ENCODE measurements at regions not wholly inside any gene's neighbourhood (a gene's known extent, or its start where the extent isn't known, plus 50 kb on each side); places are given as distances from the start of the nearest gene placed in this dataset.
"Not testable (repeated sequence)": the region's sequence is repeated elsewhere in the genome, so short reads cannot be mapped to it uniquely, and the experiment has no call there.

DNA sequence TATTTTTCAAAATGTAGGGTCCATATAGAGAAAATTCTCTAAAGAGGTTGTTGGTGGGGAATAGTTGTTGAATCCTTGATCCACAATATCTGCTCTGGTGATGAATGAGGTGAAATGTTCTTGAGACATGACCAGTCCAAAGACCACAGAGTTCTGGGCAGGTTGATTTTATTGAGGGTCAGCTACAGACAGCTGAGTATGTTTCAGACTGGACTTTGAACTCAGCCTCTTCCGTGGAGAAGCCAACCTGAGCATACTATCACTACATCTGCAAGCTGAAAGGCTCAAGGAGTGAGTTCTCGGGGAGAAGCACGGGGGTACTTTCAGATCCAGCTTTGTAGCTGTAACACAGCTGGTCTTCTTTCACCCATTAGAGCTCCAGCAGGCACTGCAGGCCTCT is 168.4 kb upstream of the NPY2R start:
- H3K27ac ChIP-seq = no peak overlapping the region
- peaks cover 20% of the 10 kb centered on the region for H3K4me1 ChIP-seq
- TF ChIP-seq, protein P1, sequence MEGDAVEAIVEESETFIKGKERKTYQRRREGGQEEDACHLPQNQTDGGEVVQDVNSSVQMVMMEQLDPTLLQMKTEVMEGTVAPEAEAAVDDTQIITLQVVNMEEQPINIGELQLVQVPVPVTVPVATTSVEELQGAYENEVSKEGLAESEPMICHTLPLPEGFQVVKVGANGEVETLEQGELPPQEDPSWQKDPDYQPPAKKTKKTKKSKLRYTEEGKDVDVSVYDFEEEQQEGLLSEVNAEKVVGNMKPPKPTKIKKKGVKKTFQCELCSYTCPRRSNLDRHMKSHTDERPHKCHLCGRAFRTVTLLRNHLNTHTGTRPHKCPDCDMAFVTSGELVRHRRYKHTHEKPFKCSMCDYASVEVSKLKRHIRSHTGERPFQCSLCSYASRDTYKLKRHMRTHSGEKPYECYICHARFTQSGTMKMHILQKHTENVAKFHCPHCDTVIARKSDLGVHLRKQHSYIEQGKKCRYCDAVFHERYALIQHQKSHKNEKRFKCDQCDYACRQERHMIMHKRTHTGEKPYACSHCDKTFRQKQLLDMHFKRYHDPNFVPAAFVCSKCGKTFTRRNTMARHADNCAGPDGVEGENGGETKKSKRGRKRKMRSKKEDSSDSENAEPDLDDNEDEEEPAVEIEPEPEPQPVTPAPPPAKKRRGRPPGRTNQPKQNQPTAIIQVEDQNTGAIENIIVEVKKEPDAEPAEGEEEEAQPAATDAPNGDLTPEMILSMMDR (IDR thresholded peaks at IDR 0.05) = no peak
- no peak for TF ChIP-seq POLR2A (IDR thresholded peaks at IDR 0.05)
- intact Hi-C loops (cut with DNase I) = no loop called here
- 73% methylated on average over 3 of the region's 3 CpGs for WGBS, 2 donors
- no peaks in the 10 kb centered on the region for H3K9me3 ChIP-seq
- no peak for DNase-seq
- no peak for ATAC-seq
- H3K27me3 ChIP-seq = no peaks in the 10 kb centered on the region
- H3K4me3 ChIP-seq = no peak overlapping the region
- H3K36me3 ChIP-seq (replicated peaks in 1 of 2; ENCODE audit: insufficient read depth in 1 of 2, low read depth in 2 of 2) = no peaks in the 10 kb centered on the region

DNA sequence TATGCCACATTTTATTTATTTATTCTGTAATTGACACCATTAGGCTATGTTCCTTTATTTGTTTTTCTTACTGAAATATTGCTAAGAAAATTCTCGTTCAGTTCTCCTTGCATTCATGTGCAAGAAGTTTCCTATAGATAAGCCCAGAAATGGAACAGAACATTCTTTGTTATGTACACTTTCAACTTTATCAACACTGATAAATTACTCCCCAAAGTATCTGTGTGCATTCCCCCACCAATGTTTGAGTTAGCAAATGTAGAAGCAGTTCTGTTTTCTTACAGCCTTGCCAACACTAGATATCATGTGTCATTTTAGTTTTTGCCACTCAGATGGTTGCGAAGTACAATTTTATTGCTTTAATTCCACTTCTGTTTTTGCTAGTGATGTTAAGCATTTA is 166.4 kb upstream of the NPY2R start:
- Histone ChIP-seq H3K9me3 (no peaks in the 10 kb centered on the region), H3K27me3 (no peaks in the 10 kb centered on the region), H3K4me3 (no peak overlapping the region), H3K27ac (no peak overlapping the region), H3K4me1 (peaks cover 20% of the 10 kb centered on the region), H3K36me3 (replicated peaks in 1 of 2; ENCODE audit: insufficient read depth in 1 of 2, low read depth in 2 of 2) (no peaks in the 10 kb centered on the region)
- 8 to 10% methylated on average over 2 of the region's 2 CpGs for WGBS, 2 donors
- ATAC-seq (peak; percentile 79), DNase-seq (peak in 1 of 4 donors; percentile 5)
- no peak for TF ChIP-seq POLR2A (IDR thresholded peaks at IDR 0.05)
- TF ChIP-seq, protein P1 (IDR thresholded peaks at IDR 0.05) = no peak
- intact Hi-C loops (cut with DNase I) = no loop called here

- H3K4me1 ChIP-seq = peaks cover 20% of the 10 kb centered on the region
- H3K27ac ChIP-seq; H3K36me3 ChIP-seq (replicated peaks in 1 of 2; ENCODE audit: insufficient read depth in 1 of 2, low read depth in 2 of 2); intact Hi-C loops (cut with DNase I); ATAC-seq; H3K27me3 ChIP-seq; H3K4me3 ChIP-seq; H3K9me3 ChIP-seq; DNase-seq: not testable (repeated sequence)
- 96% methylated on average over 9 of the region's 22 CpGs; no CpG with 5 or more reads in 1 of the 2 donors for WGBS, 2 donors
Measured at GRCh38 chr4:155044251-155044650, 164.2 kb upstream of the NPY2R start.

GRCh38 chr4:155047755-155048154 is 160.7 kb upstream of the NPY2R start:
- ATAC-seq (no peak), DNase-seq (no peak)
- no peak overlapping the region for H3K4me3 ChIP-seq
- no peaks in the 10 kb centered on the region for H3K27me3 ChIP-seq
- peaks cover 5% of the 10 kb centered on the region for H3K4me1 ChIP-seq
- no peaks in the 10 kb centered on the region for H3K9me3 ChIP-seq
- H3K36me3 ChIP-seq (replicated peaks in 1 of 2; ENCODE audit: insufficient read depth in 1 of 2, low read depth in 2 of 2) = no peaks in the 10 kb centered on the region
- WGBS, 2 donors = 68 to 86% methylated on average over 2 of the region's 2 CpGs
- no peak overlapping the region for H3K27ac ChIP-seq
- intact Hi-C loops (cut with DNase I) = no loop called here
- TF ChIP-seq POLR2A (IDR thresholded peaks at IDR 0.05) = no peak
- TF ChIP-seq, protein P1 (IDR thresholded peaks at IDR 0.05) = no peak

DNA sequence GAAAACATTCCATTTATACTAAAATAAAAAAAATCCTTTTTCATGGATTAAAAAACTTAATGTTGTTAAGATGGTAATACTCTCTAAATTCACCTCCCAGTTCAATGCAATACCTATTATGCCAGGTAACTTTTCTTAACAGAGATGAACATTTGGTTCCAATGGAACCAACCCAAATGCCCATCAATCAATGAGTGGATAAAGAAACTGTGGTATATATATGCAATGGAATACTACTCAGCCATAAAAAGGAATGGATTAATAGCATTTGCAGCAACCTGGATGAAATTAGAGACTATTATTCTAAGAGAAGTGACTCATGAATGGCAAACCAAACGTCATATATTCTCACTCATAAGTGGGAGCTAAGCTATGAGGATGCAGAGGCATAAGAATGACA is 154.4 kb upstream of the NPY2R start:
- H3K4me3 ChIP-seq; ATAC-seq; H3K27me3 ChIP-seq; H3K36me3 ChIP-seq (replicated peaks in 1 of 2; ENCODE audit: insufficient read depth in 1 of 2, low read depth in 2 of 2); intact Hi-C loops (cut with DNase I); DNase-seq; H3K27ac ChIP-seq; H3K9me3 ChIP-seq; H3K4me1 ChIP-seq: not testable (repeated sequence)
- WGBS, 2 donors = 55% methylated on average over 1 of the region's 1 CpG

DNA sequence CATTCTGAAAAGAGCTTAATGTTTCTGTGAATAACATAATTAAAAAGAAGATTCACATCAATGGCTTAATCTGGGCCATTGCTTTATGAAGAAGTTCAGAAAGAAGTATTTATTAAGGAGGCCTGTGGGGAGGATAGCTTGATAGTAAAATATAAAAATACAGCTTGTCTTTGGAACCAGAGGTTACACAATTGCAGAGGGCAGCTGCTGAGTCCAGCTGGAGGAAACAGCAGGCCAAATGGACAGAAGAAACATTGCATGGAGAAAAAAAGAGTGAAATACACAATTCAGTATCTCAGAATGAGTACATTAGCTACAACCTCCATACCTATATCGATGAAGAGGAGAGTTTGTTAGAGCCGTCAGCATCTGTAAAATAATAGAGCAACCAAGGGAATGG is 148.0 kb upstream of the NPY2R start:
- TF ChIP-seq POLR2A (IDR thresholded peaks at IDR 0.05) = no peak
- TF ChIP-seq, protein P1 (IDR thresholded peaks at IDR 0.05) = no peak
- 88 to 93% methylated on average over 2 of the region's 2 CpGs for WGBS, 2 donors
- ATAC-seq = no peak

More for the DNA sequence above, 148.0 kb upstream of the NPY2R start:
- H3K27me3 ChIP-seq = no peaks in the 10 kb centered on the region
- H3K36me3 ChIP-seq (replicated peaks in 1 of 2; ENCODE audit: insufficient read depth in 1 of 2, low read depth in 2 of 2) = no peaks in the 10 kb centered on the region
- intact Hi-C loops (cut with DNase I) = no loop called here
- H3K9me3 ChIP-seq = no peaks in the 10 kb centered on the region
- no peak overlapping the region for H3K4me3 ChIP-seq
- DNase-seq = no peak
- H3K4me1 ChIP-seq = no peaks in the 10 kb centered on the region
- no peak overlapping the region for H3K27ac ChIP-seq
